HG02588 (cell line): ENCODE measurements at regions not wholly inside any gene's neighbourhood (a gene's known extent, or its start where the extent isn't known, plus 50 kb on each side); places are given as distances from the start of the nearest gene placed in this dataset.

Source experiments
- ATAC-seq: cut with Tn5 transposase; IDR thresholded peaks from one replicate; pipeline ENCODE4 v1.9.1; 2021; ENCODE audit warnings: mild to moderate bottlenecking, moderate library complexity; ENCODE audit not compliant: unreplicated experiment

- no peak for ATAC-seq
Observed at GRCh38 chr1:81700728-81701470, 99.8 kb upstream of the ADGRL2 start.

GRCh38 chr1:81699234-81699633 lies 101.5 kb upstream of the ADGRL2 start:
- no peak for ATAC-seq

GRCh38 chr1:81695741-81696140 lies 105.0 kb upstream of the ADGRL2 start:
- no peak for ATAC-seq

GRCh38 chr1:81693316-81693715 lies 107.4 kb upstream of the ADGRL2 start:
- ATAC-seq, result no peak

GRCh38 chr1:81690676-81691453 lies 109.9 kb upstream of the ADGRL2 start:
- no peak for ATAC-seq

GRCh38 chr1:81689531-81689941 lies 111.2 kb upstream of the ADGRL2 start:
- ATAC-seq, result no peak

- no peak for ATAC-seq
Observed at GRCh38 chr1:81682490-81682889, 118.2 kb upstream of the ADGRL2 start.

- no peak for ATAC-seq
Observed at GRCh38 chr1:81681601-81682266, 119.0 kb upstream of the ADGRL2 start.

- no peak for ATAC-seq
Observed at GRCh38 chr1:81681114-81681513, 119.6 kb upstream of the ADGRL2 start.

GRCh38 chr1:81679942-81680341 lies 120.8 kb upstream of the ADGRL2 start:
- no peak for ATAC-seq

- no peak for ATAC-seq
Observed at GRCh38 chr1:81678779-81679178, 122.0 kb upstream of the ADGRL2 start.

GRCh38 chr1:81672766-81673165 lies 128.0 kb upstream of the ADGRL2 start:
- ATAC-seq, result no peak

GRCh38 chr1:81671038-81671437 lies 129.7 kb upstream of the ADGRL2 start:
- ATAC-seq, result no peak

GRCh38 chr1:81670286-81670685 lies 130.4 kb upstream of the ADGRL2 start:
- ATAC-seq, result no peak

- ATAC-seq, result no peak
Observed at GRCh38 chr1:81666586-81666985, 134.1 kb upstream of the ADGRL2 start.

- ATAC-seq, result no peak
Observed at GRCh38 chr1:81664341-81664740, 136.4 kb upstream of the ADGRL2 start.

GRCh38 chr1:81662913-81663526 lies 137.7 kb upstream of the ADGRL2 start:
- ATAC-seq, result no peak

- ATAC-seq, result no peak
Observed at GRCh38 chr1:81660286-81660685, 140.4 kb upstream of the ADGRL2 start.

GRCh38 chr1:81654657-81655056 lies 146.1 kb upstream of the ADGRL2 start:
- ATAC-seq, result no peak

- no peak for ATAC-seq
Observed at GRCh38 chr1:81654147-81654546, 146.6 kb upstream of the ADGRL2 start.

- no peak for ATAC-seq
Observed at GRCh38 chr1:81650776-81651175, 150.0 kb upstream of the ADGRL2 start.
